Keratinocyte (primary cell): ENCODE measurements at regions not wholly inside any gene's neighbourhood (a gene's known extent, or its start where the extent isn't known, plus 50 kb on each side); places are given as distances from the start of the nearest gene placed in this dataset.

Experiments
- EZH2 ChIP-seq: IDR thresholded peaks from one replicate; pipeline ENCODE4 v1.6.1; 2012; ENCODE audit warnings: inconsistent platforms, mild to moderate bottlenecking, low read length, moderate library complexity
- TF ChIP-seq, protein P1 (sequence below), 3 experiments: IDR thresholded peaks in 1 of 3; conservative IDR thresholded peaks in 1 of 3; optimal IDR thresholded peaks in 1 of 3; 2 replicates in 2 of 3; 3 replicates in 1 of 3; pipeline versions ENCODE3 to v1.5.1; 2011; ENCODE audit warnings: low read length in 3 of 3, mild to moderate bottlenecking in 3 of 3, moderate library complexity in 2 of 3, control low read depth in 1 of 3, inconsistent platforms in 1 of 3; ENCODE audit not compliant: insufficient read depth in 2 of 3; ENCODE audit errors: extremely low read depth in 1 of 3

DNA sequence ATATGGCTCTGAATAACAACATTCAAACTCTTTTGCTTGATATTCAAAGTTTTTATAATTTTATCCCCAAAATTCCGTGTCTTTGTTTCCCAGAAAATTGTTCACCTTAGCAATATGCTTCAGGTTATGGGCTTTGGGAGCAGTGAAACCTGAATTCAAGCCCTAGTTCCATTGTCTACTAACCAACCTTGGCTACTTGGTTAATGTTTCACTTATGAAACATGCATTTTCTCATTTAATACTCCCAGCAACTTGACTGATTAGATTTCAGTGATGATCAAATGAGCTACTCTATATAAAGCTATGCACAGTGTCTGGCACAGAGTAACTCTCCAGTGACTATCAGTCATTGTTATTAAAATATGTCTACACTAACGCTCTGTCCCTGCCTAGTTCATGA lies 192.2 kb upstream of the TENT5A start:
- TF ChIP-seq, protein P1, sequence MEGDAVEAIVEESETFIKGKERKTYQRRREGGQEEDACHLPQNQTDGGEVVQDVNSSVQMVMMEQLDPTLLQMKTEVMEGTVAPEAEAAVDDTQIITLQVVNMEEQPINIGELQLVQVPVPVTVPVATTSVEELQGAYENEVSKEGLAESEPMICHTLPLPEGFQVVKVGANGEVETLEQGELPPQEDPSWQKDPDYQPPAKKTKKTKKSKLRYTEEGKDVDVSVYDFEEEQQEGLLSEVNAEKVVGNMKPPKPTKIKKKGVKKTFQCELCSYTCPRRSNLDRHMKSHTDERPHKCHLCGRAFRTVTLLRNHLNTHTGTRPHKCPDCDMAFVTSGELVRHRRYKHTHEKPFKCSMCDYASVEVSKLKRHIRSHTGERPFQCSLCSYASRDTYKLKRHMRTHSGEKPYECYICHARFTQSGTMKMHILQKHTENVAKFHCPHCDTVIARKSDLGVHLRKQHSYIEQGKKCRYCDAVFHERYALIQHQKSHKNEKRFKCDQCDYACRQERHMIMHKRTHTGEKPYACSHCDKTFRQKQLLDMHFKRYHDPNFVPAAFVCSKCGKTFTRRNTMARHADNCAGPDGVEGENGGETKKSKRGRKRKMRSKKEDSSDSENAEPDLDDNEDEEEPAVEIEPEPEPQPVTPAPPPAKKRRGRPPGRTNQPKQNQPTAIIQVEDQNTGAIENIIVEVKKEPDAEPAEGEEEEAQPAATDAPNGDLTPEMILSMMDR (optimal IDR thresholded peaks at IDR 0.05 in 1 of 3, IDR thresholded peaks at IDR 0.05 in 1 of 3, conservative IDR thresholded peaks at IDR 0.05 in 1 of 3; ENCODE audit: extremely low read depth in 1 of 3, insufficient read depth in 2 of 3, low read length in 3 of 3) = no peak
- no peak for TF ChIP-seq EZH2
